ENCODE measurements at regions not wholly inside any gene's neighbourhood (a gene's known extent, or its start where the extent isn't known, plus 50 kb on each side); places are given as distances from the start of the nearest gene placed in this dataset.

DNA sequence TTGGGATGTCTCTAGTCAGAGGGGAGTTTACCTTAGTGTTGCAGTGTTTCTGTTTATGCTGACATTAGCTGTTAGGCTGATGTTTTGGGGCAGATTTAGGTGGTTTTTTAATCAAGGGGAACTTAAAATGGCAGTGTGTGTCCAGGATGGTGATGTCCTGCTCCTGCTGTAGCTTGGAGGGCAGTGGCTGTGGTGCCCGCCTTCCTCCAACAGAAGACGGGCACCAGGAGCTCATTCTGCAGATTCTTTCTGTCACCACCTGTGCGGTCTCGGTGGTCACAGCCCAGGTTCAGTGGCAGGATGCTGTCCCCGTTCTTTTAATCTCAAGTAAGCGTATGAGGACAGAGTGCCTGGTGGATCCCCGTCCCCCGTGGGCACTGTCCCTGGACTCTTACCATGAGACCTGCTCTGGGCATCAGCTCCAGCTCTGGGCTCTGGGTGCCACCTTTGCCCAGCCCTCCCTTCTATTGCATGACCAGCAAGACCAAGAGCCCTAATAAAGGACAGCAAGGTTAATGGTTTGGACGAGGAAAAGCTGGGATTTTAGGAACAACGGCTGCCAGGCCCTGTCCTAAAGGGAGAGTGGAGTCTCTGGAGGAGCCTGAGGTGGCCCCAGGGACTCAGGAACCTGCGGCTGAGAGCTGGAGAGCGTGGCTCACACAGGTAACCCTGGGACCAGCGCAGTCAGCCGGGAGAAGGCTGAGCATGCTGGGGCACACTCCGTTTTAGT lies 217.3 kb downstream of the ERMARD start:
- DNase-seq (ENCODE audit: low read depth): no peak

- no peak for DNase-seq (ENCODE audit: low read depth)
Measured at GRCh38 chr6:169967687-169968086, 216.3 kb downstream of the ERMARD start.

DNA sequence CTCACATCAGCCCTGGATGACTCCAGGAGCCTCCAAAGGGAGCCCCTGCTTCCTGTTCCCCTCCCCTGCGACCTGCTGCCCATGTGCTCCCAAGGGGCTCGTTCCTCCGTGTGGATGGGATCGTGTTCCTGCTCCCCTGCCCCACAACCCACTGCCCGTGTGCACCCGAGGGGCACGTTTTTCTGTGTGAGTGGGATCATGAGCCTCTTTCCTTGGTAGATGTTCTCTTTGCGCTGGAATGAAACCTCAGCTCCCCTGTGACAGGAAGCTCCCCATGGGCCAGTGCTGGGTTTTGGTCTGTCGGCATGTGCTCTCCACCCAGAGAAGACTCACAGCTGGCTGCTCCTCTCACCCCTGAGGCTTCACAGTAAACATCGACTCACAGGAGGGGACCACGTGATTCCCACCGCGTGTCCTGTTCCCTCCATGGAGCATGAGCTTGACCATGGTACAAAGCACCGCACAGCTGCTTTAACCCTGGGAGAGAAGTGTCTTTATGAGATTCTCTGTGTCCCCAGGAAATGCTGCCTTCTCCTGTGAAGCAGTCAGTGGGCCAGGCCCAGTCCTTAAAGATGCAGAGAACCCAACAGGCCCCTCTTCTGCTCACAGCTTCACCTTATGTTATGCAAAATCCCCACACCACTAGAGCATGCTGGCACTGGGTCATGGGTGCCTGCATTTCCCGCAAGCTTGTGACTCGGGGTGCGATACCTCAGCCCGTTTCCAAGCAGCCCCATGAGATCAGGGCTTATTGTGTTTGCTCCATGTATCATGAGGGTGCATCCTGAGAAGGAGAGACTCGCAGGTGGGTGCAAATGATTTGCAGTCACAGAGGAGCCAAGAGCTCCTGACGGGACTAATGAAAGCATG lies 215.1 kb downstream of the ERMARD start:
- no peak for DNase-seq (ENCODE audit: low read depth)

DNA sequence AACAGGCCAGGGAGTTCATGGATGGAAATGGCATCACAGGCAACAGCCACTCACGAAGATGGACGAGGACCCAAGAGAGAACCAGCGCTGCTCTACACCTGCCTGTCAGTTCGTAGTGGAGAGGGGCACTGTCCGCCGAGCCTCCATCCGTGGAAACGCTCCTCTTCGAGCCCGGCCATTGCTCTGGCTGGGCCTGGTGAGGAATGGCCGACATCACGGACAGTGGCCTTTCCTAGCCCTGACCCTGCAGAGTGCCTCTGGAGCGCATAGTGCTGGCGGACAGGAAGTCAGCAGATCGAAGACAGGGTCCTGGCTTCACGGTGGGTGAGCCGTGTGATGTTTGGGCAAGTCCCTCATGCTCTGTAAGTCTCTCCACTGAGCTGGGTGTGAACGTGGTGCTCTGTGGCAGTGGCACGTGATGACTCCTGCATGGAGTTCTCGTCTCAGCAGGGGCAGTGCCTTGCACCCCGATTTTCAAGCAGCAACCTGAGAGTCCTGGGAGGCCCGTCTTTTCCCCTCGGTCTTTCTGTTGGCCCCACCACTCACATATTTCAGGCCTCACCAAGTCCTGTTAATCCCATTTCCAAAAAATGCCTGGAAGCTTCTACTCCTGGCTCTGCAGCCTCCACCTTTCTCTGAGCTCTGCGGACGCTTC lies 214.4 kb downstream of the ERMARD start:
- no peak for DNase-seq (ENCODE audit: low read depth)

DNA sequence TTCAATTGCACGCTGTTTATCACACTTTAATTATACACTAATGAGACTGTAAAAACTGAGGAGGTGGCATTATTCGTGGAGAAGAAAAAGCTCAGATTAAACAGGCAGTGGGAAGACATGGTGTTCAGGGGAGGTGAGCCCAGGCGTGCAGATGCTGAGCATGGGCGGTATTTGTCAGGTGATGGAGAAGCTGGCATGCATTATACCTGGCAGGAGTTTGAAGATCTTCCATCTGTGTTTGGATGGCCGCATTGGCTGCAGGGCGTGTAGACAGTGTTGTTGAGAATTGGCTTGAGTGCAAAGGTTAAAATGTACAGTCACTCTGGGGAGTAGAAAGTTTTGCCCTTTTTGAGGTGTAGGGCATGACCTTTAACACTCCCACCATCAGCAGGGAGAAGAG lies 213.8 kb downstream of the ERMARD start:
- DNase-seq (ENCODE audit: low read depth): no peak

DNA sequence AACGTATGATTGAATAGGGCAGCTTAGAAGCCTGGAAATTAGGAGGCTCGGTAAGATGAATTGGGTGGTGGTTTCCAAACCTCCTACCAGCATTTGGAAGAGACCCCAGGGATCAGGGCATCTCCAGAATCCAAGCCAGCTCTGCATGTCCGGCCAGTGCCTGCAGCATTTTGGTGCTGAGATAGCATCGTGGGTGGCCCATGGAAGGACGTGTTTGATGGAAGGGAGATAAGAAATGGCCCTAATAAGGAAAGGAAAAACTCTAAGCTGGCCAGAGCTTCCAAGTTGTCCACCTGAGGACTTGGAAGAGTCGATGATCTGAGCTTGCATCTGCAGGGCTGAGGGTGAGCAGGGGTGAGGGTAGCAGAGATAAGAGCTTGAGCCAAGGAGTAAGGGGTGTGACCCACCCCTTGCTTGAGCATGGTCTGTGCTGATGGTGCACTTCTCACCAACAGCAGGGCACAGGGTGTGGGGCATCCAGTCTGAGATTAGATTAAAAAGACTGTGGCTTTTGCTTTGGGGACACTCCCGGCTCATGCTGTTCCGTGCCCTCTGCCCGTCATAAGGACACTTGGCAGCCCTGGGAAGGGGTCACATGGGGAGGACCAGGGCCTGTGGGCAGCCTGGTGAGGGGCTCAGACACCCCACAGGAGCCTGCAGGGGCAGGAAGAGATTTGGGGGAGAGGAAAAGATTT lies 213.2 kb downstream of the ERMARD start:
- DNase-seq (ENCODE audit: low read depth): no peak

DNA sequence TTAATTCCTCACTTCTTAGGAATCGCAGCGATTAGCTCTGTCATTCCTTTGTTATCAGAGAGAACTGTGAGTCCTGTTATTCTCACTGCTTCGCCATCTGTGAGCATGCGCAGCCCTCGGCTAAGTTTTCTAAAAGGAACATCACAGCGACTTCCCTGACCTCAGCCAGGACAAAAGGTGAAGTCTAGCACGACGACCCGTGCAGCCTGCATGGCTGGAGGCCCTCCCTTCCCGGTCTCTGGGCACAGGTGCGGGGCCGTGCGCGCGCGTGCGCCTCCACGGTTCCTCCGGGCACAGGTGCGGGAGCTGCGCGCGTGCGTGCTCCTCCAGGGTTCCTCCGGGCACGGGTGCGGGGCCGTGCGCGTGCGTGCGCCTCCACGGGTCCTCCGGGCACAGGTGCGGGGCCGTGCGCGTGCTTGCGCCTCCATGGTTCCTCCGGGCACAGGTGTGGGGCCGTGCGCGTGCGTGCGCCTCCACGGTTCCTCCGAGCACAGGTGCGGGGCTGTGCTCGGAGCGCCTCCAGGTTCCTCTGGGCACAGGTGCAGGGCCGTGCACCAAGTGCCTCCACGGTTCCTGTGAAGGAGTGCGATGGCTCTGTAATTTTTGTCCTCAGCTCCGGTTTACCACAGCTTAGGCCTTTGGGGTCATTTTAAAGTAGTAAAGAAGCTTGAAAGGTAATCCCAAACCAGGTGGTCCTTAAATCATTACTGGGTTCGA lies 212.3 kb downstream of the ERMARD start:
- DNase-seq (ENCODE audit: low read depth): no peak

- DNase-seq (ENCODE audit: low read depth): no peak
Measured at GRCh38 chr6:169962604-169963469, 211.4 kb downstream of the ERMARD start.

GRCh38 chr6:169961772-169962561 lies 210.5 kb downstream of the ERMARD start:
- no peak for DNase-seq (ENCODE audit: low read depth)

GRCh38 chr6:169960886-169961611 lies 209.6 kb downstream of the ERMARD start:
- DNase-seq (ENCODE audit: low read depth): no peak

- DNase-seq (ENCODE audit: low read depth): peak; percentile 16
Measured at GRCh38 chr6:169960521-169960885, 209.1 kb downstream of the ERMARD start.

GRCh38 chr6:169960003-169960344 lies 208.6 kb downstream of the ERMARD start:
- DNase-seq (ENCODE audit: low read depth): no peak

GRCh38 chr6:169959136-169960002 lies 207.9 kb downstream of the ERMARD start:
- peak; percentile 19 for DNase-seq (ENCODE audit: low read depth)

GRCh38 chr6:169958510-169958909 lies 207.1 kb downstream of the ERMARD start:
- DNase-seq (ENCODE audit: low read depth): no peak

- DNase-seq (ENCODE audit: low read depth): no peak
Measured at GRCh38 chr6:169957351-169957963, 206.0 kb downstream of the ERMARD start.

- DNase-seq (ENCODE audit: low read depth): no peak
Measured at GRCh38 chr6:169956580-169956979, 205.2 kb downstream of the ERMARD start.

DNA sequence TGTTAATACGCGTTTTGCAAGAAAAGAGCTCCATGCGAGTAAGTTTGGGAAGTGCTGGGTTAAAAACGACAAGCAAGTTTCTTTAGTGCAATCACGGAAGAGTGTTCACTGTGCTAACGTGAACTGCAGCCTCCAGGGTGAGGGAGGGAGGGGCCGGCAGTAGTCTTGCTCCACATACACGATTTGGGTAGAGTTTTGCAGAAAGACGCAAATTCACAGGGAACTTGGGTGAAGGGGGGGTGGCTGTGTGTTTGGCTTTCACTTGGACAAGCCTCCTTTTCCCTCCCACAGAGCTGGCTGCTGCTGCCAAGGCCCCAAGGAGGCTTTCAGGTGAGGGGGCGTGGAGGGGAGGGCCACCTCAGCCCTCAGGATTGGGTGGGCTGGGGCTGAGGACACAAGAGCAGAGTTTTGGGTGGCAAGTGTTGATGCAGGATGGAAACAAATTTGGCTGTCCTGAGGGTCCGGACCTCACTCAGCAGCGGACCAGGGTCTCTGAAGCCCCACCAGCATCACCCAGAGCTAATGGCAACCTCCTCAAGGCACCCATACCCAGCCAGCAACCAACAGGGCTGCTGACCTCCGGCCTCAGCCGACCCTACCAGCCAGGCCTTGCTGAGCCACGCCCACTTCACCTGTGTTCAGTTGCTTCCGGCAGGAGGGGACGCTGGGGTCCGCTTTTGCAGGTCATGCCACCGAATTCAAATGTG lies 204.5 kb downstream of the ERMARD start:
- DNase-seq (ENCODE audit: low read depth): no peak

All from renal cortical epithelial cell (primary cell).